ENCODE measurements at regions not wholly inside any gene's neighbourhood (a gene's known extent, or its start where the extent isn't known, plus 50 kb on each side); places are given as distances from the start of the nearest gene placed in this dataset.
"Not testable (repeated sequence)": the region's sequence is repeated elsewhere in the genome, so short reads cannot be mapped to it uniquely, and the experiment has no call there.

- DNase-seq (ENCODE audit: extremely low read depth in 1 of 2, low read depth in 1 of 2) = no peak
These were observed 213.0 kb upstream of the GK2 start for GRCh38 chr4:79621061-79621460.

- DNase-seq (ENCODE audit: extremely low read depth in 1 of 2, low read depth in 1 of 2) = no peak
These were observed 212.6 kb upstream of the GK2 start for GRCh38 chr4:79620617-79621016.

- no peak for DNase-seq (ENCODE audit: extremely low read depth in 1 of 2, low read depth in 1 of 2)
These were observed 205.4 kb upstream of the GK2 start for GRCh38 chr4:79613269-79613935.

- DNase-seq (ENCODE audit: extremely low read depth in 1 of 2, low read depth in 1 of 2) = no peak
These were observed 203.0 kb upstream of the GK2 start for GRCh38 chr4:79611026-79611425.

- no peak for DNase-seq (ENCODE audit: extremely low read depth in 1 of 2, low read depth in 1 of 2)
These were observed 201.8 kb upstream of the GK2 start for GRCh38 chr4:79609817-79610216.

- DNase-seq (ENCODE audit: extremely low read depth in 1 of 2, low read depth in 1 of 2) = no peak
These were observed 200.0 kb upstream of the GK2 start for GRCh38 chr4:79607979-79608378.

- DNase-seq (ENCODE audit: extremely low read depth in 1 of 2, low read depth in 1 of 2) = no peak
These were observed 196.1 kb upstream of the GK2 start for GRCh38 chr4:79604152-79604551.

- DNase-seq (ENCODE audit: extremely low read depth in 1 of 2, low read depth in 1 of 2) = no peak
These were observed 195.7 kb upstream of the GK2 start for GRCh38 chr4:79603681-79604080.

GRCh38 chr4:79599691-79600090, 191.7 kb upstream of the GK2 start:
- DNase-seq (ENCODE audit: extremely low read depth in 1 of 2, low read depth in 1 of 2) = no peak

- no peak for DNase-seq (ENCODE audit: extremely low read depth in 1 of 2, low read depth in 1 of 2)
These were observed 190.8 kb upstream of the GK2 start for GRCh38 chr4:79598801-79599200.

- DNase-seq (ENCODE audit: extremely low read depth in 1 of 2, low read depth in 1 of 2) = no peak
These were observed 190.2 kb upstream of the GK2 start for GRCh38 chr4:79598214-79598613.

GRCh38 chr4:79597266-79597665, 189.2 kb upstream of the GK2 start:
- no peak for DNase-seq (ENCODE audit: extremely low read depth in 1 of 2, low read depth in 1 of 2)

- not testable (repeated sequence) for DNase-seq (ENCODE audit: extremely low read depth in 1 of 2, low read depth in 1 of 2)
These were observed 184.2 kb upstream of the GK2 start for GRCh38 chr4:79592218-79592617.

GRCh38 chr4:79588679-79589078, 180.7 kb upstream of the GK2 start:
- DNase-seq (ENCODE audit: extremely low read depth in 1 of 2, low read depth in 1 of 2) = no peak

GRCh38 chr4:79587207-79587606, 179.2 kb upstream of the GK2 start:
- DNase-seq (ENCODE audit: extremely low read depth in 1 of 2, low read depth in 1 of 2) = not testable (repeated sequence)

- no peak for DNase-seq (ENCODE audit: extremely low read depth in 1 of 2, low read depth in 1 of 2)
These were observed 177.8 kb upstream of the GK2 start for GRCh38 chr4:79585834-79586233.

- DNase-seq (ENCODE audit: extremely low read depth in 1 of 2, low read depth in 1 of 2) = no peak
These were observed 177.3 kb upstream of the GK2 start for GRCh38 chr4:79585330-79585729.

- no peak for DNase-seq (ENCODE audit: extremely low read depth in 1 of 2, low read depth in 1 of 2)
These were observed 176.9 kb upstream of the GK2 start for GRCh38 chr4:79584902-79585301.

- no peak for DNase-seq (ENCODE audit: extremely low read depth in 1 of 2, low read depth in 1 of 2)
These were observed 176.3 kb upstream of the GK2 start for GRCh38 chr4:79584352-79584751.

GRCh38 chr4:79578606-79579005, 170.6 kb upstream of the GK2 start:
- no peak for DNase-seq (ENCODE audit: extremely low read depth in 1 of 2, low read depth in 1 of 2)

- DNase-seq (ENCODE audit: extremely low read depth in 1 of 2, low read depth in 1 of 2) = no peak
These were observed 168.4 kb upstream of the GK2 start for GRCh38 chr4:79576429-79576753.

GRCh38 chr4:79575709-79576428, 167.8 kb upstream of the GK2 start:
- DNase-seq (ENCODE audit: extremely low read depth in 1 of 2, low read depth in 1 of 2) = no peak

Measured in stimulated activated CD8-positive, alpha-beta memory T cell treated with anti-CD3 and anti-CD28 coated beads, Interleukin-7, amount 100 ng/mL, for 48 hours (primary cell).